BJ (cell line): ENCODE measurements at regions not wholly inside any gene's neighbourhood (a gene's known extent, or its start where the extent isn't known, plus 50 kb on each side); places are given as distances from the start of the nearest gene placed in this dataset.

Experiments used
- CTCF ChIA-PET: fragments of 350-600 bp; formaldehyde crosslinking; extraction: SDS; loops from one replicate; lab custom pipeline; 2021; ENCODE audit warnings: antibody characterized with exemption, inconsistent platforms; lab: Yijun Ruan, JAX
- POLR2A ChIA-PET: fragments of 300-600 bp; sonication (Branson Sonifier 250); formaldehyde crosslinking; extraction: SDS; loops from one replicate; lab custom pipeline; 2021; ENCODE audit warnings: antibody characterized with exemption; lab: Charles Lee
- DNase-seq: peaks from one replicate; pipeline ENCODE4 v3.0.0-alpha.2; 2011; ENCODE audit warnings: low read depth
- H3K27me3 ChIP-seq: 2 replicates; pipeline ENCODE4 v1.6.0; 2011; ENCODE audit warnings: low read length; ENCODE audit not compliant: control insufficient read depth, insufficient read depth
- H3K36me3 ChIP-seq: 2 replicates; pipeline ENCODE4 v1.5.1; 2011; ENCODE audit warnings: low read length; ENCODE audit not compliant: control insufficient read depth, insufficient read depth
- H3K4me3 ChIP-seq: 2 replicates; pipeline ENCODE4 v1.5.1; 2011; ENCODE audit warnings: low read depth, mild to moderate bottlenecking, control low read depth, low read length
- CTCF ChIP-seq: IDR thresholded peaks from 2 replicates; pipeline ENCODE4 v1.5.1; 2011; ENCODE audit warnings: low read depth, mild to moderate bottlenecking, control low read depth, inconsistent platforms, low read length, moderate library complexity; ENCODE audit not compliant: insufficient read depth

- TF ChIP-seq CTCF, result no peak
- Histone ChIP-seq H3K27me3 (no peaks in the 10 kb centered on the region), H3K4me3 (no peak overlapping the region), H3K36me3 (no peaks in the 10 kb centered on the region)
- ChIA-PET POLR2A (no interaction called here), CTCF (interaction anchor here (0.7 kb wide), 1 partner anchor 15 kb away, joined by 3 read pairs; no protein-coding TSS in a partner anchor)
- DNase-seq, result no peak
Observed at GRCh38 chr20:40110311-40110831, 578.7 kb downstream of the MAFB start.

DNA sequence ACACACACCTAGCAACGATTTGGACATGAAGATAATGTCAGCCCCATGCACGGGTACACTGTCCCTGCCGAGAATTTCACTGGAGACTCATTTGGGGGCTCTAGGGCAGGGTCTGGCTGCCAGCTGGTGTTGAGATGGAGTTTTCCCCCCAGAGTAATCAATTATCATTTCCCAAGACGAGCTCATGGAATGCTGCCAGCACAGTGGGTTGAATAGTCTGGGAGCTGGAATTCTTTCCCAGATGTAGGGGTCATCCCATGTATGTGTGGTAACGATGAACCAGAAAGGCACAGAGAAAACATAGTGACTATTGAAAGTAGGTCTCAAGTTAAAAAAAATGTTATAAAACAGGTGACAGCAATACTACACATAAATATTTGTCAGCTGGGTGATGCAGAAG lies 579.9 kb downstream of the MAFB start:
- H3K27me3 ChIP-seq, result no peaks in the 10 kb centered on the region
- TF ChIP-seq CTCF, result no peak
- no peaks in the 10 kb centered on the region for H3K36me3 ChIP-seq
- CTCF ChIA-PET, result no interaction called here
- no peak overlapping the region for H3K4me3 ChIP-seq
- DNase-seq, result no peak
- POLR2A ChIA-PET, result no interaction called here

DNA sequence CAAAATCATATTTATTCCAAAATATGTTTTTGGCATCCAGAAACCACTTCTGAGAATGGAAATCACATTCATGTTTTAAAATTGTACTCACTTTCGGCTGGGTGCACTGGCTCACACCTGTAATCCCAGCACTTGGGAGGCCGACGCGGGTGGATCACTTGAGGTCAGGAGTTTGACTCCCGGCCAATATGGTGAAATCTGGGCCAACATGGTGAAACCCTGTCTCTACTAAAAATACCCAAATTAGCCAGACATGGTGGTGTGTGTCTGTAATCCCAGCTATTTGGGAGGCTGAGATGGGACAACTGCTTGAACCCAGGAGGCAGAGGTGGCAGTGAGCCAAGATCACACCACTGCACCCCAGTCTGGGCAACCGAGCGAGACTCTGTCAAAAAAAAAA lies 580.7 kb downstream of the MAFB start:
- no peak for DNase-seq
- CTCF ChIA-PET, result no interaction called here
- Histone ChIP-seq H3K36me3 (no peaks in the 10 kb centered on the region), H3K4me3 (no peak overlapping the region), H3K27me3 (no peaks in the 10 kb centered on the region)
- TF ChIP-seq CTCF, result no peak
- POLR2A ChIA-PET, result no interaction called here

DNA sequence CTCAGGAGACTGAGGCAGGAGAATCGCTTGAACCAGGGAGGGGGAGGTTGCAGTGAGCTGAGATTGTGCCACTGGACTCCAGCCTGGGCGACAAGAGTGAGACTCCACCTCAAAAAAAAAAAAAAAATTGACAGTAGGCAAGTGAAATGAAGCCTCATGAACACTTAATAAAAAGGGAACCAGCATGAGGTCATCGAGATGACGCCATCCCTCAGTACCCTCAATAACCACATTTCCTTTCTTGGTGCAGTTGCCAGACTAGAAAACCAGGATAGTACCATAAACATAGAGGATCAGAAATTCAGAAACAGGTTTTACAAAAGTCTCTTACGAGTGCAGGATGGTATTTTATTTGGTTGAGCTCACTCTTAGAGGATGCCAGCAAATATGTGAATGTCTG lies 584.1 kb downstream of the MAFB start:
- no peak for TF ChIP-seq CTCF
- no peak for DNase-seq
- POLR2A ChIA-PET, result no interaction called here
- Histone ChIP-seq H3K27me3 (no peaks in the 10 kb centered on the region), H3K36me3 (no peaks in the 10 kb centered on the region), H3K4me3 (no peak overlapping the region)
- CTCF ChIA-PET, result no interaction called here

DNA sequence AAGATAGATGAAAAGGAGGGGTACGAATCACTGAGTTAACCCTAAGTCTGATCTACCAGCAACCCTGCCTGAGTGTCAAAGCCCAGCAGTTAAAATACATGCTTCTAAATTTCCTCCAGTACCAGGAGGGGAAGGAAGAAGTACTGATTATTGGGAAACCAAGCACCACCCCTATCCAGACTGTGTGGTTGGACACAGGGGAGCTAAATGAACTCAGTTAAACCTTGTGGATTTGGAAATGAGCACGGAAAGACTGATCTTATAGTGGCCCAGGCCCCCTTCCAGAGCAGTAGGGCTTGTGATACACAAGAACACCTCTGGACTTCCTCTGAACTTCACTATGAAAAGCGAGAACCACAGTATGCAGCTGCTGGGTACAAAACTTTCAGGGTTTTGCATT lies 585.6 kb downstream of the MAFB start:
- Histone ChIP-seq H3K4me3 (no peak overlapping the region), H3K36me3 (no peaks in the 10 kb centered on the region), H3K27me3 (no peaks in the 10 kb centered on the region)
- no peak for DNase-seq
- no peak for TF ChIP-seq CTCF
- ChIA-PET CTCF (no interaction called here), POLR2A (no interaction called here)
